GM13976 (cell line): ENCODE measurements at regions not wholly inside any gene's neighbourhood (a gene's known extent, or its start where the extent isn't known, plus 50 kb on each side); places are given as distances from the start of the nearest gene placed in this dataset.
"Not testable (repeated sequence)": the region's sequence is repeated elsewhere in the genome, so short reads cannot be mapped to it uniquely, and the experiment has no call there.

ENCODE experiments used
- DNase-seq: peaks from one replicate; pipeline ENCODE4 v3.0.0; 2012; ENCODE audit warnings: low spot score
- in situ Hi-C: fragments of 300-500 bp; cut with MboI; formaldehyde crosslinking; loops from one replicate; pipeline ENCODE4 v1.12.0; 2022; ENCODE audit warnings: low sequenced_read_pairs, mixed read lengths, inconsistent platforms; ENCODE audit not compliant: unreplicated experiment
- TF ChIP-seq, protein P1 (sequence below): IDR thresholded peaks from 2 replicates; pipeline ENCODE4 v1.5.1; 2012; ENCODE audit warnings: borderline replicate concordance, mild to moderate bottlenecking; ENCODE audit not compliant: insufficient read depth; ENCODE audit errors: extremely low read depth, missing control alignments, control extremely low read depth

DNA sequence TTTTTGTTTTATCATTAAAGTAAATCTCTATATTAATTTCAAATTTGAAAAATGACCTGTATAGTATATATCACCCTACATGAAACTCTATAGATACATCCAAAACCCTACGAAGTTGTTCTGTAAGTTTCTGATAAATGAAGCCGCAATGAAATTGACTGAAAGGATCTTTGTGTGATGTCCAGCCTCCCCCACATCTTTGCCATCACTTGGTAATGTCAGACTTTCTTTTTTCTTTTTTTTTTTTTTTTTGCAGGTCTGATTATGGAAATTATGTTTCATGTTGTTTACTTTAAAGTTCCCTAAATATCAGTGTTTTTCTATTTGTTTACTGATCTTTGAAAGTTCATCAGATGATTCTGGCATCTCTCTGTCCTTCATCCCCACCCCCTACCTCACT is 155.6 kb upstream of the CDH4 start:
- TF ChIP-seq, protein P1, sequence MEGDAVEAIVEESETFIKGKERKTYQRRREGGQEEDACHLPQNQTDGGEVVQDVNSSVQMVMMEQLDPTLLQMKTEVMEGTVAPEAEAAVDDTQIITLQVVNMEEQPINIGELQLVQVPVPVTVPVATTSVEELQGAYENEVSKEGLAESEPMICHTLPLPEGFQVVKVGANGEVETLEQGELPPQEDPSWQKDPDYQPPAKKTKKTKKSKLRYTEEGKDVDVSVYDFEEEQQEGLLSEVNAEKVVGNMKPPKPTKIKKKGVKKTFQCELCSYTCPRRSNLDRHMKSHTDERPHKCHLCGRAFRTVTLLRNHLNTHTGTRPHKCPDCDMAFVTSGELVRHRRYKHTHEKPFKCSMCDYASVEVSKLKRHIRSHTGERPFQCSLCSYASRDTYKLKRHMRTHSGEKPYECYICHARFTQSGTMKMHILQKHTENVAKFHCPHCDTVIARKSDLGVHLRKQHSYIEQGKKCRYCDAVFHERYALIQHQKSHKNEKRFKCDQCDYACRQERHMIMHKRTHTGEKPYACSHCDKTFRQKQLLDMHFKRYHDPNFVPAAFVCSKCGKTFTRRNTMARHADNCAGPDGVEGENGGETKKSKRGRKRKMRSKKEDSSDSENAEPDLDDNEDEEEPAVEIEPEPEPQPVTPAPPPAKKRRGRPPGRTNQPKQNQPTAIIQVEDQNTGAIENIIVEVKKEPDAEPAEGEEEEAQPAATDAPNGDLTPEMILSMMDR, result no peak
- in situ Hi-C loops, result no loop called here
- no peak for DNase-seq

DNA sequence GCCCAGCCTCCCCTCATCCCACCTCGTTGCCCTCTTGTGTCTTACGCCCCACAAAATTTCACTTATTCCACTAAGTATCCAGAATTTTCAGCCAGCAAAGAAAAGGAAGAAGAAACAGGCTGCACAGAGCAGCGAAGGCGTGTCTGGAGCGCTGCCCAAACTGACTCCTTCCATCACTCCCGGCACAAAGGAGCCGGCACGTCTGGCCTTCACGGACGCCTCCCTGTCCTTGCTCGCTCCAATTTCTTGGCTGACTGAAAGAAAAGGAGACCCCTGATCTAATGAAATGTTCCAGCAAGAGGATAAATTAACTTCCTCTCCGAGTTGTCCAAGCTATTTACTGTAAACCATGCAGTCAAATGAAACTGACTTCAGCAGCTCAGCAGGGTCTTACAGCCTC is 152.3 kb upstream of the CDH4 start:
- no peak for DNase-seq
- TF ChIP-seq, protein P1, result no peak
- in situ Hi-C loops, result no loop called here

DNA sequence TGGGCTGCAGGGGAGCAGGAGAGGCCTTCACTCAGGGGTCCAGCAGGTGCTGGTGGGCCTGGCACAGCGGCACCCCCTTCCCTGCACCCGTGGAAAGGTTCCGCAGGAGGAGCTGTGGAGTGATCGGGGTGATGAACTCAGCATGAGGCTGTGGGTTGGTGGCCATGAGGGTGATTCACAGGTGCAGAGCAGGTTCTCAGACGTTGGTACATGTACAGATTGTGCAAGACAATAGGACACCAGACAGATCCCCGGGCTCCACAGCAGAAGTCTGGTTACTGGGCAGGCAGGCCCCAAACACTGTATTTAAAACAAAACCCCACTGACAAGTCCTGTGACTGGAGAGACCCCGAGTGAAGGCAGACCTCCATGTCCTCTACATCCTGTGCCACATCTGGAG is 151.6 kb upstream of the CDH4 start:
- DNase-seq, result no peak
- TF ChIP-seq, protein P1, result no peak
- in situ Hi-C loops, result no loop called here

DNA sequence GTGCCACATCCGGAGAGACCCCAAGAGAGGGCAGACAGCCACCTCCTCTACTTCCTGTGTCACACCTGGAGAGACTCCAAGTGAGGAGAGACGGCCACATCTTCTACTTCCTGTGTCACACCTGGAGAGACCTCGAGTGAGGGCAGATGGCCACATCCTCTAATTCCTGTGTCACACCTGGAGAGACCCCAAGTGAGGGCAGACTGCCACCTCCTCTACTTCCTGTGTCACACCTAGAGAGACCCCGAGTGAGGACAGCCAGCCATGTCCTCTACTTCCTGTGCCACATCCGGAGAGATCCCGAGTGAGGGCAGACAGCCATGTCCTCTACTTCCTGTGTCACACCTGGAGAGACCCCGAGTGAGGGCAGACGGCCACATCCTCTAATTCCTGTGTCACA is 150.7 kb upstream of the CDH4 start:
- DNase-seq, in situ Hi-C loops: not testable (repeated sequence)

DNA sequence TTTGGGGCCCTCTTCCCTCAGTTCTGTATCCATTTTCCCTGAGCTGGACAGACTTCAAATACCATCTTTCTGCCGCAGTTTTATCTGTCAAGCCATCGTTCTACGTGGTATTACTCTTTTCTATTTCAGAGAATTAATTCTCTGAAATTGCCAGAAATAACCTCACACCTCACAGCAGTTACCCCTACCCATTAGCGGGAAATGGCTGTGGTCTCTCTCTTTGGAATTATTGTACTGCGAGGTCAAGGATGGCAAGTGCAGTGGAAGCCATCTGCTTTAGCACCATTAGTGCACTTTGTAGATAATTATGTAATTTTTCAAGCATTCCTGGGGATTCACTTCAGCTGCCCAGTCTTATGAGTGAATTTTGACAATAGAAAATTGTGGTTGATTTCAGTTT is 147.8 kb upstream of the CDH4 start:
- DNase-seq, result no peak
- TF ChIP-seq, protein P1, result no peak
- in situ Hi-C loops, result no loop called here

DNA sequence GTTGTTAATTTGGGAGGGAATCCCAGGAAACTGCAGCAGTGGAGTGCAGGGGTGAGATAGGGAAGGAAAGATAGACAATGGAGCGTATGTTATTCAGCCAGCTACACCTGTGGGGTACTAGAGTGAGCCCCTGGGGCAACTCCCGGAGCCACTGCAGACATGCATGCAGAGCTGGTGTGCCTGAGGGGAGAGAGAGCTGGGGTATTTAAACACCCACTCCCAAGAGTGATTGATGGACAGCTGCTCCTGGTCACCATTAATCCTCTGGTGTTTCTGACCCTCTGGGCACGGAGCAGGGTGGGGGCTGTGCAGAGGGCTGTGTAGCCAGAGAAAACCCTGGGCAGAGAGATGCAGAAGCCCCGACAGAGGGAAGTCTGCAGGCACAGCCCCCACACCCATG is 146.7 kb upstream of the CDH4 start:
- DNase-seq, result no peak
- in situ Hi-C loops, result no loop called here
- TF ChIP-seq, protein P1, result no peak

DNA sequence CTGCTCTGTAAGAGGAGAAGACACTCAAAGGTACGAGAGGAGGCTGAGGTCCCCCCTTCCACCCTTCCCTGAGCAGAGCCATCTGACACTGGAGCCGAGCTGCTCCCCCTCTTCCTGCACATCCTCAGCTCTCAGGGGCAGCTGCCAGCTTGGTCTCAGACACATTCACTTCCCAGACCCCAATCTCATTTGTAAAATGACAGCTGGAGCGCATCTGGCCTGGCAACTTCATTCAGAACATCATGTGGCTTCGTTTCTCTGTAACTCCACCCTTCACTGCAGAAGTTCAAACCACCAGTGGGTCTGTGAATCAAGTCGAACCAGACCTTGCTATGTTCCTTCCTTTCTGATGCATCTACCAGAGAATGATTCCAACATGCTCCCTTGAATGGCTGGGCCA is 145.6 kb upstream of the CDH4 start:
- in situ Hi-C loops, result no loop called here

More for the DNA sequence above, 145.6 kb upstream of the CDH4 start:
- DNase-seq, result no peak
- TF ChIP-seq, protein P1, result no peak
